Coronary artery (tissue), 2 donors: ENCODE measurements at regions not wholly inside any gene's neighbourhood (a gene's known extent, or its start where the extent isn't known, plus 50 kb on each side); places are given as distances from the start of the nearest gene placed in this dataset.

Experiments used
- DNase-seq: peaks from one replicate; pipeline ENCODE4 v3.0.0-alpha.2; 2017; ENCODE audit warnings: low spot score
- H3K27ac ChIP-seq, 2 donors: fragments of 200-600 bp; sonication (generic); one replicate each; pipeline ENCODE4 v1.5.1; 2016 to 2019
- H3K4me3 ChIP-seq: fragments of 200-600 bp; sonication (generic); 2 replicates; pipeline ENCODE4 v1.5.1; 2016; ENCODE audit warnings: mild to moderate bottlenecking, moderate library complexity
- TF ChIP-seq, protein P1 (sequence below): fragments of 200-600 bp; sonication (generic); IDR thresholded peaks from one replicate; pipeline ENCODE4 v1.5.1; 2019; ENCODE audit warnings: antibody characterized with exemption

DNA sequence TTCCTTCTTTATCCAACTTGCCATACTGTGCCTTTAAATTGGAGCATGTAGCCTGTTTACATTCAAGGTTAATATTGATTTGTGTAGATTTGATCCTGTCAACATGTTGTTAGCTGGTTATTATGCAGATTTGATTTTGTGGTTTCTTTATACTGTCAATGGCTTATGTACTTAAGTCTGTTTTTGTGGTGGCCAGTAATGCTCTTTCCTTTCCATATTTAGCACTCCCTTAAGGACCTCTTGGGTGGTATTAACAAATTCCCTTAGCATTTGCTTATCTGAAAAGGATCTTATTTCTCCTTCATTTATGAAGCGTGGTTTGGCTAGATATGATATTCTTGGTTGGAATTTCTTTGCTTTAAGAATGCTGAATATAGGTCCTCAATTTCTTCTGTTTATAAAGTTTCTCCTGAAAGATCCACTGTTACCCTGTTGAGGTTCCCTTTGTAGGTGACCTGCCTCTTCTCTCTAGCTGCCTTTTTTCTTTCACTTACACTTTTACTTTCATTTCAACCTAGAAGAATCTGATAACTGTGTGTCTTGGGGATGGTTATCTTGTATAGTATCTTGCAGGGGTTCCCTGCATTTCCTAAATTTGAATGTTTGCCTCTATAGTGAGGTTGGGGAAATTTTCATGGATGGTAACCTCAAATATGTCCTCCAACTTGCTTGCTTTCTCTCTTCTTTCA, 86.9 kb upstream of the NEGR1 start:
- DNase-seq: no peak
- Histone ChIP-seq H3K4me3 (no peak overlapping the region), H3K27ac (no peak overlapping the region)
- TF ChIP-seq, protein P1, sequence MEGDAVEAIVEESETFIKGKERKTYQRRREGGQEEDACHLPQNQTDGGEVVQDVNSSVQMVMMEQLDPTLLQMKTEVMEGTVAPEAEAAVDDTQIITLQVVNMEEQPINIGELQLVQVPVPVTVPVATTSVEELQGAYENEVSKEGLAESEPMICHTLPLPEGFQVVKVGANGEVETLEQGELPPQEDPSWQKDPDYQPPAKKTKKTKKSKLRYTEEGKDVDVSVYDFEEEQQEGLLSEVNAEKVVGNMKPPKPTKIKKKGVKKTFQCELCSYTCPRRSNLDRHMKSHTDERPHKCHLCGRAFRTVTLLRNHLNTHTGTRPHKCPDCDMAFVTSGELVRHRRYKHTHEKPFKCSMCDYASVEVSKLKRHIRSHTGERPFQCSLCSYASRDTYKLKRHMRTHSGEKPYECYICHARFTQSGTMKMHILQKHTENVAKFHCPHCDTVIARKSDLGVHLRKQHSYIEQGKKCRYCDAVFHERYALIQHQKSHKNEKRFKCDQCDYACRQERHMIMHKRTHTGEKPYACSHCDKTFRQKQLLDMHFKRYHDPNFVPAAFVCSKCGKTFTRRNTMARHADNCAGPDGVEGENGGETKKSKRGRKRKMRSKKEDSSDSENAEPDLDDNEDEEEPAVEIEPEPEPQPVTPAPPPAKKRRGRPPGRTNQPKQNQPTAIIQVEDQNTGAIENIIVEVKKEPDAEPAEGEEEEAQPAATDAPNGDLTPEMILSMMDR: no peak

DNA sequence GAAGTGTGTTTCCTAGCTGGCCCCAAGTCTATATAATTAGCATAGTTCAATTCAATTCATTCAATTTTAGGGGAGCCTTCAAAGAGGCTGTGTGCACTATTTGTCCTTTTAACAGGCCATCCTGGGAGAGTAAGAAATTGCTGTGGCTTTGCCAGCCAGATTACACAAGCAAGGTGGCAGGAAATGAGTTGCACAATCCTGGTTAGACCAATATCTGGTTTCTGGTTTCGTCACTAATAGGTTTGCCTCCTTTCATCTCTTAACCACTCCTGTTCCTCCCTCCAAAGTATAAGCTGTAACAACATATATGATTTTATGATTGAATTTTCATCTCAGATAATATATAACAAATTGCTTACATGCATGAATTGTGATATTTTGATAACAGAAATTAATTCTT, 84.1 kb upstream of the NEGR1 start:
- Histone ChIP-seq H3K4me3 (no peak overlapping the region), H3K27ac (no peak overlapping the region)
- TF ChIP-seq, protein P1: no peak
- DNase-seq: no peak

GRCh38 chr1:72365693-72366092, 83.4 kb upstream of the NEGR1 start:
- DNase-seq: no peak
- TF ChIP-seq, protein P1: no peak
- H3K4me3 ChIP-seq: no peak overlapping the region
- H3K27ac ChIP-seq: no peak overlapping the region

DNA sequence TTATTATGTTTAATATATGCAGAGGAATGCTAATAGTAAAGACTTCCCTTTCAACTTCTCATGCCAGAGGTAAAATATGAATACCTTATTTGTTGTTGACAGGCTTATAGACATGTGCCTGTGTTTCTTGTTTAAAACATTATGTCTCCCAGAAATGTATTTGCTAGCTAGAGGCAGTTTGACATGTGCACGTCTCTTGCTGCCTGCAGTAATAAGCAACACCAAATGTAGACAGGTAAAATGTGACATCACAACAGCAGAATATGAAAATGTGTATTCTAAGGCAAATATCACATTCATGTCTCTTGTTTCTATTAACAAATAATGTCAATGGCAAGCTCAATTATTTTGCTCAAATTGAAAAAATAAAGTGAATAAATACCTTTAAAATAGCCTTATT, 80.2 kb upstream of the NEGR1 start:
- no peak overlapping the region for H3K27ac ChIP-seq
- H3K4me3 ChIP-seq: no peak overlapping the region
- TF ChIP-seq, protein P1: no peak
- DNase-seq: no peak

DNA sequence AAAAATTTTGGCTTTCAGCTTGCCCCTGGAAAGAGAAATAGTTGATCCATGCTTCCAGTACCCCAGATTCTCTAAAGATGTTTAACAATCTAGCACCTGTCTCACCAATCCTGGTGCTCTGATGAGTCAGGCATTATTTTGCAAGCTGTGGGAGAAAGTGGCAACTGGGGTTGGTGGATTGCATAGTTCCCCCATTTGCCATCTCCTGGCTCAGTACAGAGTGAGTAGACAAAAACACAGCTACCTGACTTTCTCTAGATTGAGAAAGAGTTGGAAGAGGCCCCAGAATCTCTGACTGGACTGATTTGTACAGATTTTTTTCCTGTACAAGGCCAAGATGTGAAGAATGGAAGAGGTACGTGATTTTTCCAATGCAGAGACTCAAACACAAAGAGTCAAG, 75.1 kb upstream of the NEGR1 start:
- no peak for DNase-seq
- Histone ChIP-seq H3K4me3 (no peak overlapping the region), H3K27ac (no peak overlapping the region)
- TF ChIP-seq, protein P1: no peak

- Histone ChIP-seq H3K4me3 (no peak overlapping the region), H3K27ac (no peak overlapping the region)
- TF ChIP-seq, protein P1: no peak
- no peak for DNase-seq
Measured at GRCh38 chr1:72355899-72356298, 73.6 kb upstream of the NEGR1 start.

DNA sequence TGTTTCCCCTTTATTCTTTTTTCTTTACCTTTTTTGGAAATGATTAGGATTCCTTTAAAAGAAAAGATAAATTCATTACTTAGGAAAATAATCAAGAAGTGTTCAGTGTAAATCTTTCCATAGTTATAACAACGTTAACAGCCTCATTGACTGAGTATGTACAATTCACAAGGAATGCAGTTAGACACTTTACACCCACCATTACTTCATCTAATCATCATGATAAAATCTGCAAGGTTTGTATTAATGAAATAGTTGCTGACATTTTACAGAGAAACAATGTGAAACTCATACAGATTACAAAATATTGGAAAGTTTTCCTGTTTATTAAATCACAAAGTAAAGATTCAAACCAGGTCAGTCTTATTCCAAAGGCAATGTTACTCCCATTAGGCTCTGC, 59.3 kb upstream of the NEGR1 start:
- DNase-seq: no peak
- Histone ChIP-seq H3K4me3 (no peak overlapping the region), H3K27ac (no peak overlapping the region)
- TF ChIP-seq, protein P1: no peak
